ENCODE measurements at regions not wholly inside any gene's neighbourhood (a gene's known extent, or its start where the extent isn't known, plus 50 kb on each side); places are given as distances from the start of the nearest gene placed in this dataset.

DNA sequence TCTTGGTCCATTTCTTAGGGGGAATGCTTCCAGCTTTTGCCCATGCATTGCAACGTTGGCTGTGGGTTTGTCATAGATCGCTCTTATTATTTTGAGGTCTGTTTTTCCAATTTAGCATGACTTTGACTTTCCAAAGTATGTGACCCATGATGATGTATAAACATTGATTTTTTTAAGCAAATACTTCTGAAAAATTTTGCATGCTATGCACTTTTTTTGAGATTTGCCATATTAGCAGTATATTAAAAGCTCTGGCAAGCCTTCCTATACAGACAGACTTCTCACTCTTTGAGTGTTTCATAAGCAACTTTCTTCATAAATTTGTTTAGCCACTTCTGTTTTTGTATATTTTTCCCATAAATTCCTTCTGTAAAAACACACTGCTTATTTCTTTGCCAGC, 746.4 kb upstream of the LCORL start:
- DNase-seq (ENCODE audit: low read depth), result no peak

DNA sequence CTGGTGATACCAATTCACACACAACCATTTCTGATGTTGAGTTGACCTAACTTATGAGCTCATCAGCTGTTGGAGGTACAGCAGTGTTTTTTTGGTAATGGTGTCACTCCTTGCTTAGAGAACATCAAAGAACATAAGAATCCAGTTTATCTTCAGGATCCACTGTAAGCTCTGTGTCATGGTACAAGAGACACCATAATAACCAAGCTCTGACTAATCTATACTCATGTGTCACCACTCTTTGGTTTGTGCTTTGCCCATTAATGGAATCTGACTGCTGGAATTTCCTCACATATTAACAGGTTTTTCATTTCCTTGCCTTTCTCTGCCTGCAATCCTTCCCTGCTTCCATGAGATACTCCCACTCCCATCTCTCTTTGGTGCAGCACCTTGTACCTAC, 735.1 kb upstream of the LCORL start:
- DNase-seq (ENCODE audit: low read depth), result no peak
- no peak overlapping the region for H3K4me3 ChIP-seq (ENCODE audit: control insufficient read depth, low read depth, low read length)
- TF ChIP-seq CTCF (IDR thresholded peaks at IDR 0.05; ENCODE audit: control insufficient read depth, insufficient read depth, low read depth, low read length, missing control alignments), result no peak

More for the DNA sequence above, 746.4 kb upstream of the LCORL start:
- no peak for TF ChIP-seq CTCF (IDR thresholded peaks at IDR 0.05; ENCODE audit: control insufficient read depth, insufficient read depth, low read depth, low read length, missing control alignments)
- H3K4me3 ChIP-seq (ENCODE audit: control insufficient read depth, low read depth, low read length), result no peak overlapping the region

DNA sequence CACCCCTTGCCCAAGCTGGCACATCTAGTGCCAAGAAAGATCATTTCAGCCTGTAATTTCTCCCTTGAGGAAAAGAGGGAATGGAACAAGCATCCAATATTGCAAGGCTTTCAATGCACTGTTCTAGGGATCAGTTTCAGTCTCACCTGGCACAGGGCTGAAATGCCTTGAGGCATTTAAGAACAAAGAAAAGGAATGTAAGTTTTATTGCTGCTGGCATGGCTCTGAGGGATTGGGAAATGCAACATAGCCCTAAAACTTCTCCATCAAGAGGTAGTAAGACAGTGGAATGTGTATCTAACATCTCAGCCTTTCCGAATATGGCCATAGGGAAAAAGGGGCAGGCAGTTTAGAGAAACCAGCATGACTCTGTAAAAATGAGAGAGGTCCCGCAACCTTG, 732.6 kb upstream of the LCORL start:
- DNase-seq (ENCODE audit: low read depth), result no peak
- H3K4me3 ChIP-seq (ENCODE audit: control insufficient read depth, low read depth, low read length), result no peak overlapping the region
- no peak for TF ChIP-seq CTCF (IDR thresholded peaks at IDR 0.05; ENCODE audit: control insufficient read depth, insufficient read depth, low read depth, low read length, missing control alignments)

GRCh38 chr4:18751083-18751482, 729.5 kb upstream of the LCORL start:
- H3K4me3 ChIP-seq (ENCODE audit: control insufficient read depth, low read depth, low read length), result no peak overlapping the region
- no peak for DNase-seq (ENCODE audit: low read depth)
- TF ChIP-seq CTCF (IDR thresholded peaks at IDR 0.05; ENCODE audit: control insufficient read depth, insufficient read depth, low read depth, low read length, missing control alignments), result no peak

- TF ChIP-seq CTCF (IDR thresholded peaks at IDR 0.05; ENCODE audit: control insufficient read depth, insufficient read depth, low read depth, low read length, missing control alignments), result no peak
- no peak overlapping the region for H3K4me3 ChIP-seq (ENCODE audit: control insufficient read depth, low read depth, low read length)
- DNase-seq (ENCODE audit: low read depth), result no peak
Measured at GRCh38 chr4:18749391-18749790, 727.8 kb upstream of the LCORL start.

- TF ChIP-seq CTCF (IDR thresholded peaks at IDR 0.05; ENCODE audit: control insufficient read depth, insufficient read depth, low read depth, low read length, missing control alignments), result no peak
- DNase-seq (ENCODE audit: low read depth), result no peak
- no peak overlapping the region for H3K4me3 ChIP-seq (ENCODE audit: control insufficient read depth, low read depth, low read length)
Measured at GRCh38 chr4:18736551-18736950, 715.0 kb upstream of the LCORL start.

GRCh38 chr4:18735740-18736268, 714.2 kb upstream of the LCORL start:
- no peak for TF ChIP-seq CTCF (IDR thresholded peaks at IDR 0.05; ENCODE audit: control insufficient read depth, insufficient read depth, low read depth, low read length, missing control alignments)
- no peak overlapping the region for H3K4me3 ChIP-seq (ENCODE audit: control insufficient read depth, low read depth, low read length)
- no peak for DNase-seq (ENCODE audit: low read depth)
